H1 (cell line): ENCODE measurements at regions not wholly inside any gene's neighbourhood (a gene's known extent, or its start where the extent isn't known, plus 50 kb on each side); places are given as distances from the start of the nearest gene placed in this dataset.

Experiments used
- BCL11A ChIP-seq, 2 experiments: IDR thresholded peaks; one replicate each; pipeline ENCODE4 v1.6.1; 2011; ENCODE audit warnings: low read depth in 2 of 2, low read length in 2 of 2, mild to moderate bottlenecking in 2 of 2
- CEBPB ChIP-seq: IDR thresholded peaks from 2 replicates; pipeline ENCODE4 v1.6.1; 2012; ENCODE audit warnings: low read depth, low read length
- CHD7 ChIP-seq: fragments of 300-600 bp; sonication (generic); IDR thresholded peaks from 2 replicates; pipeline ENCODE4 v1.7.1; 2012; ENCODE audit warnings: low read length, moderate library complexity, mild to moderate bottlenecking, inconsistent platforms; ENCODE audit not compliant: insufficient replicate concordance
- CTBP2 ChIP-seq: IDR thresholded peaks from 2 replicates; pipeline ENCODE4 v1.7.0; 2011; ENCODE audit warnings: borderline replicate concordance, mild to moderate bottlenecking, moderate library complexity, mixed read lengths, low read length; ENCODE audit not compliant: insufficient read depth, insufficient read length
- EZH2 ChIP-seq: fragments of 200-600 bp; sonication (generic); IDR thresholded peaks from 2 replicates; pipeline ENCODE4 v1.7.1; 2012; ENCODE audit warnings: low read depth, mild to moderate bottlenecking, moderate library complexity, low read length, inconsistent platforms; ENCODE audit not compliant: severe bottlenecking
- FOSL1 ChIP-seq: IDR thresholded peaks from 2 replicates; pipeline ENCODE4 v1.6.1; 2011; ENCODE audit warnings: mild to moderate bottlenecking, low read depth, low read length, moderate library complexity; ENCODE audit not compliant: insufficient read depth
- GTF2F1 ChIP-seq: IDR thresholded peaks from 2 replicates; pipeline ENCODE4 v1.6.1; 2012; ENCODE audit warnings: low read depth, low read length, improper control_type of control experiment, borderline replicate concordance
- JUN ChIP-seq: IDR thresholded peaks from 2 replicates; pipeline ENCODE4 v1.6.1; 2011; ENCODE audit warnings: low read depth, mild to moderate bottlenecking, improper control_type of control experiment, low read length
- NRF1 ChIP-seq: IDR thresholded peaks from 2 replicates; pipeline ENCODE4 v1.6.1; 2011; ENCODE audit warnings: mild to moderate bottlenecking, low read depth, low read length, improper control_type of control experiment
- POLR2A ChIP-seq, 2 experiments: IDR thresholded peaks; 1 replicate in 1 of 2; 2 replicates in 1 of 2; pipeline ENCODE4 v1.6.1; 2011; ENCODE audit warnings: low read depth in 2 of 2, low read length in 2 of 2, mild to moderate bottlenecking in 2 of 2; ENCODE audit errors: control extremely low read depth in 1 of 2
- SP2 ChIP-seq: IDR thresholded peaks from 2 replicates; pipeline ENCODE4 v1.6.1; 2012; ENCODE audit warnings: mild to moderate bottlenecking, low read length, inconsistent platforms
- TAF1 ChIP-seq: IDR thresholded peaks from 2 replicates; pipeline ENCODE4 v1.6.1; 2011; ENCODE audit warnings: mild to moderate bottlenecking, low read depth, low read length
- TBP ChIP-seq: IDR thresholded peaks from 2 replicates; pipeline ENCODE4 v1.6.1; 2011; ENCODE audit warnings: low read depth, low read length, improper control_type of control experiment
- ZNF274 ChIP-seq: IDR thresholded peaks from 2 replicates; pipeline ENCODE4 v1.7.0; 2012; ENCODE audit warnings: low read length, borderline replicate concordance; ENCODE audit errors: extremely low read depth

- TF ChIP-seq CHD7 (no peak), TBP (no peak), JUN (no peak), CTBP2 (no peak), BCL11A (IDR thresholded peaks at IDR 0.05; ENCODE audit: low read depth in 2 of 2, low read length in 2 of 2) (no peak), POLR2A (IDR thresholded peaks at IDR 0.05; ENCODE audit: control extremely low read depth in 1 of 2, low read depth in 2 of 2, low read length in 2 of 2) (no peak), EZH2 (no peak), TAF1 (no peak), FOSL1 (no peak), NRF1 (no peak), GTF2F1 (no peak), CEBPB (no peak), ZNF274 (no peak), SP2 (no peak)
These were observed 259.5 kb upstream of the JARID2 start (continued) for GRCh38 chr6:14986370-14986769.
